ENCODE measurements at regions not wholly inside any gene's neighbourhood (a gene's known extent, or its start where the extent isn't known, plus 50 kb on each side); places are given as distances from the start of the nearest gene placed in this dataset.

DNA sequence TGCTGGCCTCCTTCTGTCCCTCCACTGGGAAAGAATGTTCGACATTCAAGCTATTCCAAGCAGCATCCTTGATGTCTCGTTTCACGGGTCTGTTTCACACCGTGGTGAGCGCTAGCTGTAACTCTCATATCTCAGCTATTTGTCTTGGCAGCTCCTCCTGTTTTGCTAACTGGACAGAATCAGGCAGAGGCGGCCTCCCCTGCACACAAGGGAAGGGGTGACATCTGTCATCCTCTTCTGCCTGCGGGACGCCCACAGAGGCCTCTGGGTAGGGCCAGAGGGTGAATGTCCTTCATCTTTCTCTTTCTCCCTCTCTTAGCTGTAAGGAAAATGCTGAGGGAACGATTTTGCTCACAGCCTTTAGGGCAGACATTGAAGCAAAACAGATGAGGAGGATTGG is 232.8 kb upstream of the GMDS start:
- H3K27me3 ChIP-seq (ENCODE audit: insufficient read depth, low read length) = no peaks in the 10 kb centered on the region
- H3K27ac ChIP-seq (ENCODE audit: low read depth, low read length) = no peak overlapping the region
- DNase-seq (ENCODE audit: low read depth, low spot score) (no peak), ATAC-seq (no peak)
- H3K9me3 ChIP-seq (ENCODE audit: control insufficient read depth in 1 of 2, insufficient read depth in 1 of 2, low read depth in 1 of 2, low read length in 2 of 2) = peaks cover 13 to 18% of the 10 kb centered on the region in 2 experiments; a peak in 3 of 4 replicates
- BruUV-seq (replicated peaks) = no TSS peak
- no peak overlapping the region for H3K4me3 ChIP-seq (replicated peaks in 1 of 2; ENCODE audit: low read depth in 1 of 2, low read length in 2 of 2)
- H3K79me2 ChIP-seq (ENCODE audit: insufficient read depth, low read length) = no peaks in the 10 kb centered on the region
- no peak overlapping the region for H3K9ac ChIP-seq (ENCODE audit: low read length)
- POLR2A ChIA-PET = no interaction called here
- CTCF ChIA-PET = no interaction called here
- intact Hi-C loops (cut with micrococcal nuclease) = no loop called here
- H3K4me2 ChIP-seq (ENCODE audit: low read length) = no peak overlapping the region
- TF ChIP-seq EZH2 (IDR thresholded peaks at IDR 0.05) = no peak
- TF ChIP-seq, protein P1, sequence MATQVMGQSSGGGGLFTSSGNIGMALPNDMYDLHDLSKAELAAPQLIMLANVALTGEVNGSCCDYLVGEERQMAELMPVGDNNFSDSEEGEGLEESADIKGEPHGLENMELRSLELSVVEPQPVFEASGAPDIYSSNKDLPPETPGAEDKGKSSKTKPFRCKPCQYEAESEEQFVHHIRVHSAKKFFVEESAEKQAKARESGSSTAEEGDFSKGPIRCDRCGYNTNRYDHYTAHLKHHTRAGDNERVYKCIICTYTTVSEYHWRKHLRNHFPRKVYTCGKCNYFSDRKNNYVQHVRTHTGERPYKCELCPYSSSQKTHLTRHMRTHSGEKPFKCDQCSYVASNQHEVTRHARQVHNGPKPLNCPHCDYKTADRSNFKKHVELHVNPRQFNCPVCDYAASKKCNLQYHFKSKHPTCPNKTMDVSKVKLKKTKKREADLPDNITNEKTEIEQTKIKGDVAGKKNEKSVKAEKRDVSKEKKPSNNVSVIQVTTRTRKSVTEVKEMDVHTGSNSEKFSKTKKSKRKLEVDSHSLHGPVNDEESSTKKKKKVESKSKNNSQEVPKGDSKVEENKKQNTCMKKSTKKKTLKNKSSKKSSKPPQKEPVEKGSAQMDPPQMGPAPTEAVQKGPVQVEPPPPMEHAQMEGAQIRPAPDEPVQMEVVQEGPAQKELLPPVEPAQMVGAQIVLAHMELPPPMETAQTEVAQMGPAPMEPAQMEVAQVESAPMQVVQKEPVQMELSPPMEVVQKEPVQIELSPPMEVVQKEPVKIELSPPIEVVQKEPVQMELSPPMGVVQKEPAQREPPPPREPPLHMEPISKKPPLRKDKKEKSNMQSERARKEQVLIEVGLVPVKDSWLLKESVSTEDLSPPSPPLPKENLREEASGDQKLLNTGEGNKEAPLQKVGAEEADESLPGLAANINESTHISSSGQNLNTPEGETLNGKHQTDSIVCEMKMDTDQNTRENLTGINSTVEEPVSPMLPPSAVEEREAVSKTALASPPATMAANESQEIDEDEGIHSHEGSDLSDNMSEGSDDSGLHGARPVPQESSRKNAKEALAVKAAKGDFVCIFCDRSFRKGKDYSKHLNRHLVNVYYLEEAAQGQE (IDR thresholded peaks at IDR 0.05; ENCODE audit: low read depth) = no peak
- no peak for TF ChIP-seq CBX3 (IDR thresholded peaks at IDR 0.05; ENCODE audit: low read depth)
- no peak for TF ChIP-seq ZBTB33 (IDR thresholded peaks at IDR 0.05; ENCODE audit: extremely low read depth, insufficient replicate concordance, low read length)
- TF ChIP-seq CEBPB (IDR thresholded peaks at IDR 0.05; ENCODE audit: low read depth) = no peak
- peaks cover 0 to 8% of the 10 kb centered on the region in 2 experiments; a peak in 1 of 4 replicates for H3K4me1 ChIP-seq (ENCODE audit: control insufficient read depth in 1 of 2, insufficient read depth in 2 of 2, low read length in 2 of 2)
- H3K9me2 ChIP-seq (ENCODE audit: insufficient read depth) = no peaks in the 10 kb centered on the region
- no peaks in the 10 kb centered on the region for H4K20me1 ChIP-seq (ENCODE audit: insufficient read depth)
- no peaks in the 10 kb centered on the region for H3K36me3 ChIP-seq (ENCODE audit: control insufficient read depth in 1 of 2, insufficient read depth in 2 of 2, low read length in 2 of 2)
- no peak overlapping the region for H2AFZ ChIP-seq (ENCODE audit: low read depth, low read length, poor library complexity, severe bottlenecking)
- RAD21 ChIA-PET (ENCODE audit: low non-redundant PET in 1 of 2, low total read pairs in 2 of 2, uncharacterized antibody in 2 of 2, unreplicated experiment in 2 of 2) = no interaction called here

All from HCT116 (cell line).